Panc1 (cell line): ENCODE measurements at regions not wholly inside any gene's neighbourhood (a gene's known extent, or its start where the extent isn't known, plus 50 kb on each side); places are given as distances from the start of the nearest gene placed in this dataset.

ENCODE experiments used
- ATAC-seq: fragments of 200-7000 bp; cut with Tn5 transposase; 2 replicates; pipeline ENCODE4 v1.9.1; 2020; ENCODE audit warnings: mild to moderate bottlenecking, moderate library complexity
- BruUV-seq: library from RNA; stranded (reverse); fragments of 400-500 nt; replicated peaks from 2 replicates; lab custom pipeline; 2021; lab: Mats Ljungman, UMichigan
- CTCF ChIA-PET: fragments of 300-600 bp; sonication (Branson Sonifier 250); formaldehyde crosslinking; loops from one replicate; lab custom pipeline; 2022; ENCODE audit warnings: antibody characterized with exemption; lab: Charles Lee
- POLR2A ChIA-PET: fragments of 300-600 bp; sonication (Branson Sonifier 250); formaldehyde crosslinking; loops from one replicate; lab custom pipeline; 2022; ENCODE audit warnings: antibody characterized with exemption; lab: Charles Lee
- DNase-seq: peaks from one replicate; pipeline ENCODE4 v3.0.0-alpha.2; 2010; ENCODE audit warnings: low read depth, low spot score
- H3K27ac ChIP-seq: 2 replicates; pipeline ENCODE4 v1.5.1; 2011; ENCODE audit warnings: mild to moderate bottlenecking, low read length, inconsistent platforms
- H3K27me3 ChIP-seq: fragments of 200-500 bp; sonication (Bioruptor generic); 2 replicates; pipeline ENCODE4 v1.6.0; 2014; ENCODE audit warnings: low read length, inconsistent platforms; ENCODE audit not compliant: control insufficient read depth, insufficient read depth
- H3K36me3 ChIP-seq: fragments of 200-500 bp; sonication (Bioruptor generic); 2 replicates; pipeline ENCODE4 v1.5.1; 2014; ENCODE audit warnings: inconsistent platforms, mild to moderate bottlenecking, low read length, moderate library complexity; ENCODE audit not compliant: control insufficient read depth, insufficient read depth
- H3K4me1 ChIP-seq: 2 replicates; pipeline ENCODE4 v1.5.1; 2011; ENCODE audit warnings: inconsistent platforms, mild to moderate bottlenecking, low read length, moderate library complexity; ENCODE audit not compliant: control insufficient read depth, insufficient read depth
- H3K4me3 ChIP-seq, 2 experiments: 2 replicates each; pipeline ENCODE4 v1.5.1; 2011 to 2012; ENCODE audit warnings: low read depth in 2 of 2, low read length in 2 of 2, mild to moderate bottlenecking in 2 of 2, inconsistent platforms in 1 of 2, moderate library complexity in 1 of 2
- H3K9me3 ChIP-seq: fragments of 200-500 bp; sonication (Bioruptor generic); 2 replicates; pipeline ENCODE4 v1.5.1; 2014; ENCODE audit warnings: low read depth, mild to moderate bottlenecking, inconsistent platforms, low read length, moderate library complexity; ENCODE audit not compliant: control insufficient read depth, insufficient read depth
- POLR2AphosphoS5 ChIP-seq: IDR thresholded peaks from 2 replicates; pipeline ENCODE4 v1.6.1; 2012; ENCODE audit warnings: mild to moderate bottlenecking, low read depth, low read length, moderate library complexity
- SIN3A ChIP-seq: IDR thresholded peaks from 2 replicates; pipeline ENCODE4 v1.6.1; 2012; ENCODE audit warnings: low read depth, mild to moderate bottlenecking, low read length, moderate library complexity, borderline replicate concordance; ENCODE audit not compliant: insufficient read depth
- TCF7L2 ChIP-seq: IDR thresholded peaks from 2 replicates; pipeline ENCODE4 v1.6.1; 2011; ENCODE audit warnings: mild to moderate bottlenecking, low read depth, low read length, inconsistent platforms
- in situ Hi-C: cut with HindIII; loops from 2 replicates; pipeline ENCODE4 v1.10.0; 2016; ENCODE audit warnings: low sequenced_read_pairs, low pct_unique_long_range_greater_than_20kb
- intact Hi-C: fragments of 100-400 bp; cut with micrococcal nuclease; formaldehyde crosslinking; loops from one replicate; pipeline ENCODE4 v1.10.0; 2022; ENCODE audit not compliant: unreplicated experiment
- TF ChIP-seq, protein P1 (sequence below), 2 experiments: IDR thresholded peaks; 2 replicates each; pipeline ENCODE4 v1.6.1; 2011 to 2012; ENCODE audit warnings: low read depth in 2 of 2, control low read depth in 1 of 2, low read length in 1 of 2, mild to moderate bottlenecking in 1 of 2, moderate library complexity in 1 of 2; ENCODE audit not compliant: insufficient read depth in 1 of 2
- TF ChIP-seq, protein P2 (sequence below): fragments of 450-650 bp; IDR thresholded peaks from 2 replicates; pipeline ENCODE4 v1.5.1; 2017; ENCODE audit warnings: mild to moderate bottlenecking

DNA sequence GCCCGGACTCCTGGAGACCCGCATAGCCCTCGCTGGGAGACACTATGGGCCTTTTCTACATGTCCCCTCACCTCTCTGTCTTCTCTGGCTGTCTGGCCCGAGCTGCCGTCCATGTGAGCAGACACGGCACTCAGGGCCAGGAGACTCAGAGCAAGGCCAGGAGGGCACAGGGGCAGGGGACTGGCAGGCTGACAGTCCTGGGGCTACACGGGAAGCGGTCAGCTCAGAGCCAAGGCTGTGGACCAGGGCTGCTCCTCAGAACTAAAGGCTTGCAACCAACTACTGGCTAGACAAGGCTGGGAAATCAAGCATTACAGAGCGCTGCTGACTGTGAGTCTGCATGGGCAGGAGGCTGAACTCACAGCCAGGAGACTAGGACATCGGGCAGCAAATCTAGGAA lies 56.1 kb upstream of the CDON start:
- no TSS peak for BruUV-seq
- no peaks in the 10 kb centered on the region for H3K27me3 ChIP-seq
- in situ Hi-C loops = no loop called here
- H3K36me3 ChIP-seq = no peaks in the 10 kb centered on the region
- no peak for ATAC-seq
- POLR2A ChIA-PET = interaction anchor here (1.2 kb wide), 1 partner anchor 34 kb away, joined by 5 read pairs; no protein-coding TSS in a partner anchor
- CTCF ChIA-PET = no interaction called here
- TF ChIP-seq SIN3A (no peak), TCF7L2 (no peak), POLR2AphosphoS5 (no peak)
- TF ChIP-seq, protein P1, sequence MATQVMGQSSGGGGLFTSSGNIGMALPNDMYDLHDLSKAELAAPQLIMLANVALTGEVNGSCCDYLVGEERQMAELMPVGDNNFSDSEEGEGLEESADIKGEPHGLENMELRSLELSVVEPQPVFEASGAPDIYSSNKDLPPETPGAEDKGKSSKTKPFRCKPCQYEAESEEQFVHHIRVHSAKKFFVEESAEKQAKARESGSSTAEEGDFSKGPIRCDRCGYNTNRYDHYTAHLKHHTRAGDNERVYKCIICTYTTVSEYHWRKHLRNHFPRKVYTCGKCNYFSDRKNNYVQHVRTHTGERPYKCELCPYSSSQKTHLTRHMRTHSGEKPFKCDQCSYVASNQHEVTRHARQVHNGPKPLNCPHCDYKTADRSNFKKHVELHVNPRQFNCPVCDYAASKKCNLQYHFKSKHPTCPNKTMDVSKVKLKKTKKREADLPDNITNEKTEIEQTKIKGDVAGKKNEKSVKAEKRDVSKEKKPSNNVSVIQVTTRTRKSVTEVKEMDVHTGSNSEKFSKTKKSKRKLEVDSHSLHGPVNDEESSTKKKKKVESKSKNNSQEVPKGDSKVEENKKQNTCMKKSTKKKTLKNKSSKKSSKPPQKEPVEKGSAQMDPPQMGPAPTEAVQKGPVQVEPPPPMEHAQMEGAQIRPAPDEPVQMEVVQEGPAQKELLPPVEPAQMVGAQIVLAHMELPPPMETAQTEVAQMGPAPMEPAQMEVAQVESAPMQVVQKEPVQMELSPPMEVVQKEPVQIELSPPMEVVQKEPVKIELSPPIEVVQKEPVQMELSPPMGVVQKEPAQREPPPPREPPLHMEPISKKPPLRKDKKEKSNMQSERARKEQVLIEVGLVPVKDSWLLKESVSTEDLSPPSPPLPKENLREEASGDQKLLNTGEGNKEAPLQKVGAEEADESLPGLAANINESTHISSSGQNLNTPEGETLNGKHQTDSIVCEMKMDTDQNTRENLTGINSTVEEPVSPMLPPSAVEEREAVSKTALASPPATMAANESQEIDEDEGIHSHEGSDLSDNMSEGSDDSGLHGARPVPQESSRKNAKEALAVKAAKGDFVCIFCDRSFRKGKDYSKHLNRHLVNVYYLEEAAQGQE (IDR thresholded peaks at IDR 0.05; ENCODE audit: insufficient read depth in 1 of 2, low read depth in 2 of 2, low read length in 1 of 2) = no peak
- TF ChIP-seq, protein P2, sequence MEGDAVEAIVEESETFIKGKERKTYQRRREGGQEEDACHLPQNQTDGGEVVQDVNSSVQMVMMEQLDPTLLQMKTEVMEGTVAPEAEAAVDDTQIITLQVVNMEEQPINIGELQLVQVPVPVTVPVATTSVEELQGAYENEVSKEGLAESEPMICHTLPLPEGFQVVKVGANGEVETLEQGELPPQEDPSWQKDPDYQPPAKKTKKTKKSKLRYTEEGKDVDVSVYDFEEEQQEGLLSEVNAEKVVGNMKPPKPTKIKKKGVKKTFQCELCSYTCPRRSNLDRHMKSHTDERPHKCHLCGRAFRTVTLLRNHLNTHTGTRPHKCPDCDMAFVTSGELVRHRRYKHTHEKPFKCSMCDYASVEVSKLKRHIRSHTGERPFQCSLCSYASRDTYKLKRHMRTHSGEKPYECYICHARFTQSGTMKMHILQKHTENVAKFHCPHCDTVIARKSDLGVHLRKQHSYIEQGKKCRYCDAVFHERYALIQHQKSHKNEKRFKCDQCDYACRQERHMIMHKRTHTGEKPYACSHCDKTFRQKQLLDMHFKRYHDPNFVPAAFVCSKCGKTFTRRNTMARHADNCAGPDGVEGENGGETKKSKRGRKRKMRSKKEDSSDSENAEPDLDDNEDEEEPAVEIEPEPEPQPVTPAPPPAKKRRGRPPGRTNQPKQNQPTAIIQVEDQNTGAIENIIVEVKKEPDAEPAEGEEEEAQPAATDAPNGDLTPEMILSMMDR = no peak
- intact Hi-C loops = no loop called here
- DNase-seq = no peak
- no peaks in the 10 kb centered on the region for H3K9me3 ChIP-seq
- no peak overlapping the region for H3K27ac ChIP-seq
- H3K4me1 ChIP-seq = peaks cover 31% of the 10 kb centered on the region
- no peak overlapping the region for H3K4me3 ChIP-seq

DNA sequence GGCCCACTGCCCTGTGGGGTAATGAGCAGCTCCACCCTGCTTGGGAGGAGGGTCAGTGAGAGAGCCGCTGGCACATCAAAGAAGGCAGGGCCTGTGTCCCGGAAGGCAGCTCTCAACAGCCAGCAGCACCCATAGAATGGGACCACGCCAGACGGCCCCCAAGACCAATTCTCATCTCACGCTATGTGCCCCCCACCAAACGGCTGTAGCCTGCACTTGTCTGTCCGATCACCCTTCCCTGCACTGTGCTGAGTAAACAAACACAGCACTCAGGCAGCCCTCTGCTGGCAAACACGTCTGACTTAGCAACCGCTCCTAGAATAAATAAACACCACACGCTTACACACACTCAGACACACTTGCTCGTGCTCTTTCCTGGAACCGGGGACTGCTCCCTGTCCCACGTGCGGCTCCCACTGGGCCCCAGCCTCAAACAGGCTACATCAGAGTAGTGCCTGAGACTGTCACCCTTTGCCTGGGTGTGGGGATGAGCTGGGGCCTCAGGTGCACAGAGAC lies 53.2 kb upstream of the CDON start:
- Histone ChIP-seq H3K36me3 (no peaks in the 10 kb centered on the region), H3K27me3 (no peaks in the 10 kb centered on the region), H3K27ac (peak overlapping the region; percentile 79), H3K4me3 (peak overlapping the region in 1 of 2 experiments; percentile 27; a peak in 2 of 4 replicates), H3K9me3 (no peaks in the 10 kb centered on the region), H3K4me1 (peaks cover 41% of the 10 kb centered on the region)
- peak; percentile 8 for DNase-seq
- TF ChIP-seq POLR2AphosphoS5 = peak; percentile 44; the same call in 1 of the 2 replicates
- peak; percentile 88 for TF ChIP-seq TCF7L2
- no peak for TF ChIP-seq SIN3A
- TF ChIP-seq, protein P1 (IDR thresholded peaks at IDR 0.05; ENCODE audit: insufficient read depth in 1 of 2, low read depth in 2 of 2, low read length in 1 of 2) = no peak
- TF ChIP-seq, protein P2 = no peak
- POLR2A ChIA-PET = no interaction called here
- intact Hi-C loops (no loop called here), in situ Hi-C loops (no loop called here)
- CTCF ChIA-PET = interaction anchor here (1.0 kb wide), 1 partner anchor 174 kb away, joined by 3 read pairs; no protein-coding TSS in a partner anchor
- ATAC-seq = peak; percentile 91
- no TSS peak for BruUV-seq
